SH-SY5Y (cell line): ENCODE measurements at regions not wholly inside any gene's neighbourhood (a gene's known extent, or its start where the extent isn't known, plus 50 kb on each side); places are given as distances from the start of the nearest gene placed in this dataset.

Source experiments
- GATA2 ChIP-seq: IDR thresholded peaks from 2 replicates; pipeline ENCODE4 v1.6.1; 2011; ENCODE audit warnings: mild to moderate bottlenecking, low read depth, low read length
- GATA3 ChIP-seq: IDR thresholded peaks from 2 replicates; pipeline ENCODE4 v1.6.1; 2011; ENCODE audit warnings: low read depth, mild to moderate bottlenecking, low read length, moderate library complexity

- no peak for TF ChIP-seq GATA2
- no peak for TF ChIP-seq GATA3
Measured at GRCh38 chr11:92523611-92524010, 299.0 kb downstream of the FAT3 start.

GRCh38 chr11:92524542-92524941, 299.9 kb downstream of the FAT3 start:
- TF ChIP-seq GATA2 (no peak), GATA3 (no peak)

DNA sequence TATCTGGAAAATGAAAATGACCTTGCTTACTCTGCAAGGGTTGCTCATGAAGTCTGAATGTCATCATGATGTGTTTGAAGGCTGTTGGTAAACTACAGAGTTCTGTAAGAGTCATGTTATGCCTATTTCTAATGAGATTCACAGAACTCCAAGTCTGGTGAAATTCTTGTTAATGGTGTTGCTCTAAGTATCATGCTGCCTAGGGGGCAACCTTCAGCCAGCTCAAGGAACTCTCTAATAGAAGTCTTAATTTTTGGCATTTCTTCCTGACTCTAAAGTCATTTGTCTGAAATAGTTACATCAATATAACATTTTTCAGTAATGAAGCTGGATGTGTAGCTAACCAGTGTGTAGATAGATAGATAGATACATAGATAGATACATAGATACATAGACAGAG, 302.8 kb downstream of the FAT3 start:
- no peak for TF ChIP-seq GATA3
- no peak for TF ChIP-seq GATA2

- TF ChIP-seq GATA3 (no peak), GATA2 (no peak)
Measured at GRCh38 chr11:92528001-92528400, 303.4 kb downstream of the FAT3 start.

- TF ChIP-seq GATA3: no peak
- TF ChIP-seq GATA2: no peak
Measured at GRCh38 chr11:92531065-92531739, 306.6 kb downstream of the FAT3 start.

GRCh38 chr11:92533657-92534335, 309.2 kb downstream of the FAT3 start:
- TF ChIP-seq GATA3 (no peak), GATA2 (no peak)

- TF ChIP-seq GATA2 (no peak), GATA3 (no peak)
Measured at GRCh38 chr11:92536883-92537282, 312.3 kb downstream of the FAT3 start.

DNA sequence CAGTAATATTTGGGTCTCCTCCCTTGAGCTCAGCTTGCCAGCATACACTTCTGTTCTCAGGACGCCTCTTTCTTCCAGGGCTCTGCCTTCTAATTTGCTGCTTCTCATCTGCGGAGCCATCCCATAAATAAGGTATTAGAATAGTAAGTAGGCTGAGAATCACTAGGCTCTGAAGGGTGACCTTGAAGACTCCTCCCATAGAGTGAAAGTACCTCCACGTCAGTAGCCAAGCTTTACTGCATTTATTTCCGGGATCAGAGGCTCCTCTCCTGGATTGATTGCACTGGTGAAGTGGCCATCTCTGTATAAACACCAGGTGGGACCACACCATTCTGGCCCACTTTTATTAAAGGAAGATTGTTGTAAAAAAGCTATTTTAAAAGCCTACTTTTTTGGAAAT, 315.5 kb downstream of the FAT3 start:
- no peak for TF ChIP-seq GATA3
- TF ChIP-seq GATA2: no peak

DNA sequence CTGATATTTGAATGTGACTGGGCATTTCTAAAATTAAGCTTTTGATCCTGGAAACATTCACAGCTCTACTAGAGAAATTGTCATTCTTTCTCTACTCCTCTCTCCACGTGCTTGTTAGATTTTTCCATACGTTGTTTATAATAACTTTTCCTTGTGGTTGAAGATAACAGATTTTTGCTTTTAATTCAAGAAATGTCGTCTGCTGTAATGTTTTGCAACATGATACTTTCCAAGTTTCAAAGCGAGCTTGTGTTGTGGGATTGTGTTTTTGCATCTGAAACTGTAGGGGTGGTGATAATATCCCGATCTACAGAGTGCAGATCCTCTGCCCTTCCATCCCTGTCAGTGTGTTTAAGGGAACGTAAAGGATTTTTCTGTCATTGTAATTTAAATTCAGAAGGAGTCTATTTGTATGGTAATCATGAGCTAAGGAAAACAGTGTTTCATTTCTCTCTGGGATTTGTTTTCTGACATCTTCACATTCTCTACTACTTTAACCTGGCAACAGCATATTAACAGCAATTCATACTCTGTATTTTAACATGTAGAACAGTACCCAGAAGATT, 321.4 kb downstream of the FAT3 start:
- TF ChIP-seq GATA3 (no peak), GATA2 (no peak)

DNA sequence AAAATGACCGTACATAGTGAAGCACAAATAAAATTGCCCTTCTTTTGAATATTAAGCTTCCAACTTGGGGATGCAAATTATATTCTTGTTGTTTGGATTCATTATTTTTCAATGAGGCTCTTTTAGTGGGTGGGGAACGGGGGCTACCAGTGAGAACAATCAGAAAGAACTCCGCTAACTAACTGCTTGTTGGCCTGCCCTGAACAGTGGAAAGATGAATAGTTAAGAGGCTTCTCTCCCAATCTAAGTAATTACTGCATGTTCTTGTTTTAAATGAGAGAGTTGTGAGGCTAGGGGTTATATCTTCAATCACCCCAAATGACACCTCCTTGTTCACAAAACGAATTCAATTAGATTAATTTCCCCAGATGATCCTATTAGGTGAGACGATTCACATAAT, 322.0 kb downstream of the FAT3 start:
- TF ChIP-seq GATA2: no peak
- TF ChIP-seq GATA3: no peak

DNA sequence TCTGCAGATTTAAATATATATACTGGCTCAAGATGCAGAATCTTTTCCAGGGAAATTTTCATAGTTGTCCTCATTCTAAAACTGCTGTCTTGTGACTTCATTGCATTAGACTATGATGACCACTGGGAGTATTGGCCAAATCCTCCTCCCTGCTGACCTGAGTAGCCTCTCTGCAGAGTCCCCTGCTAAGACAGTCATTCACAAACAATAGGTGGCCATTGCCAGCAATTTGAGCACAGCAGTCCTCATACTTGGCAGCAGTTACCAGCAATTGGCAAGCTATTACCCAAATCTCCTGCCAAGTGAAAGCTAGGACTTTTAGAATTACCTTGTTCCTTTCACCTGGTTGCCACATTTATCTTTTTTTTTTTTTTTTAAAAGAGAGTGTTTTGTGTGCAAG, 325.8 kb downstream of the FAT3 start:
- TF ChIP-seq GATA2: no peak
- TF ChIP-seq GATA3: no peak

DNA sequence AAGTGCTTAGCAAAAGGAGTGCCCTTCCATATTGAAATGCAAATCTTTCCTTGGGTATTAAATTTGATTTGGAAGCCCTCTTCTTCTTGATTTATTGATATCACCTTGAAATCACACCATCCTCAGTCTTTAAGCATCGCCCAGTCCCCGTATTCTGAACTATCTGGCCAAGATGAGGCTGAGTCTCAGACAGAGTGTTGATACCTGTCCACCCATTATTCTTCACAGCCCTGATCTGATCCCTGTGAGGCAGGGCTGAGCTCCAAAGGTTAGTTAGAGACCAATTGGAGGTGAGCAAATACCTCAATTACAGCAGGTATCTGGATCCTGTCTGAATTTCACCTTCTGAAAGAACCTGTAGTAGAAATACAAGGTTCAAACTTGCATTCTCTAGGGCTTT, 326.3 kb downstream of the FAT3 start:
- TF ChIP-seq GATA3 (no peak), GATA2 (no peak)

DNA sequence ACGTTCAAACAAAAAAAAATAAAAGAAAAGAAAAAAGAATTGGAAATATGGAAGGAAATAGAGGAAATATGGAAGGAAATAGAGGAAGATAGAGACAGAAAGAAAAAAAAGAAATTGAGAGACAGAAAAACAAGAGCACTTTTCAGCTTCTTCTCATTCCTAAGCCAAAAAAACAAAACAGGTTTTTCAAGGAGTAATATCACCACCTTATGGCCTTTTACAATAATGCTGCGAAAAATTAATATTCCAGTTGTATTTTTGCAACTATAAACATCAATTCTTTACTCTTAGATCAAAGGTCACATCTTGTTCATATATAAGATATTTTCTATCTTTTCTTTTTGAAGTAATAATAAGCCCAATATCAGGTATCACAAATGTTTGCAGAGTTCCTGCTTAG, 328.3 kb downstream of the FAT3 start:
- TF ChIP-seq GATA3: no peak
- no peak for TF ChIP-seq GATA2

- no peak for TF ChIP-seq GATA3
- TF ChIP-seq GATA2: no peak
Measured at GRCh38 chr11:92554688-92555087, 330.1 kb downstream of the FAT3 start.

GRCh38 chr11:92556431-92556830, 331.8 kb downstream of the FAT3 start:
- no peak for TF ChIP-seq GATA3
- no peak for TF ChIP-seq GATA2
